ENCODE measurements at regions not wholly inside any gene's neighbourhood (a gene's known extent, or its start where the extent isn't known, plus 50 kb on each side); places are given as distances from the start of the nearest gene placed in this dataset.

DNA sequence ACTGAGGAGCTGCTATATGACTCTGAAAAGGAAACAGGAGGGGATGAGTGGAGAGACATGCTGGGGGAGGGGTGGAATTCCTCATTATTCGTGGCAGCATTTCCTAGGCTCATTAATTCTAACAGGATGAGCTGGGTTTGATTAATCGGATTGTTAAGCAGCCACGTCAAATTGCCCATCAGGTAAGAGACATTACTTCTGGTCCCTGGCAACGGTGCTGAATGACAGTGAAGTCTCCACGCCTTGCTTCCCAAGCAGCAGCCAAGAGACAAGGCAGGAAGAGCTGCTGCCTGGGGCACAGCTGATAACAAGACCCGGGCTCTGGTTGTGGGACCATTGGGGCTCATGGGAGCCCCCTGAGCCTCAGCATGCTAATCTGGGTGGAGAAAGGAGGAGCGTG lies 86.6 kb downstream of the MARCHF4 start:
- no peak overlapping the region for H3K4me3 ChIP-seq
- TF ChIP-seq, protein P1, sequence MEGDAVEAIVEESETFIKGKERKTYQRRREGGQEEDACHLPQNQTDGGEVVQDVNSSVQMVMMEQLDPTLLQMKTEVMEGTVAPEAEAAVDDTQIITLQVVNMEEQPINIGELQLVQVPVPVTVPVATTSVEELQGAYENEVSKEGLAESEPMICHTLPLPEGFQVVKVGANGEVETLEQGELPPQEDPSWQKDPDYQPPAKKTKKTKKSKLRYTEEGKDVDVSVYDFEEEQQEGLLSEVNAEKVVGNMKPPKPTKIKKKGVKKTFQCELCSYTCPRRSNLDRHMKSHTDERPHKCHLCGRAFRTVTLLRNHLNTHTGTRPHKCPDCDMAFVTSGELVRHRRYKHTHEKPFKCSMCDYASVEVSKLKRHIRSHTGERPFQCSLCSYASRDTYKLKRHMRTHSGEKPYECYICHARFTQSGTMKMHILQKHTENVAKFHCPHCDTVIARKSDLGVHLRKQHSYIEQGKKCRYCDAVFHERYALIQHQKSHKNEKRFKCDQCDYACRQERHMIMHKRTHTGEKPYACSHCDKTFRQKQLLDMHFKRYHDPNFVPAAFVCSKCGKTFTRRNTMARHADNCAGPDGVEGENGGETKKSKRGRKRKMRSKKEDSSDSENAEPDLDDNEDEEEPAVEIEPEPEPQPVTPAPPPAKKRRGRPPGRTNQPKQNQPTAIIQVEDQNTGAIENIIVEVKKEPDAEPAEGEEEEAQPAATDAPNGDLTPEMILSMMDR (IDR thresholded peaks at IDR 0.05): no peak
- no peak for TF ChIP-seq EP300 (IDR thresholded peaks at IDR 0.05)

DNA sequence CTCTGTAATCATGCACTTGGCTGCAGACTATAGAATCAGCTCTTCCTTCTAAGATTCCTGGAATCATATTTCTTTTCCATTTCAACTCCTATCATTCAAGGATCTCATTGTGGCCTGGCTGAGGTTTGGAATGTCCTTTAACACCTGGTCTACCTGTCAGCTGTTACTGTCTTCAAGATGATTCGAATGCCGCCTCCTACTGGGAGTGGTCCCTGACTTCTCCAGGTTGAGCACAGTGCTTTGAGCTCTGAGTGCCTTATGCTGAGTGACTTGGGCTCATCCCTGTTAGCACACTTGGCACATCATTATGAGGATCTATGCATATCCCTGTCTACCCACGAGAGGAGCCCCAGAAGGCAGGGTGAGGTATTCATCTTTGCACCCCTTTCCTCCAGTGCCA lies 87.6 kb downstream of the MARCHF4 start:
- H3K36me3 ChIP-seq: no peaks in the 10 kb centered on the region
- H3K4me1 ChIP-seq: peaks cover 0 to 4% (median 0%) of the 10 kb centered on the region in 4 donors
- DNase-seq (ENCODE audit: extremely low spot score): no peak
- no peak overlapping the region for H3K27ac ChIP-seq (replicated peaks in 1 of 4)
- TF ChIP-seq POLR2AphosphoS5 (IDR thresholded peaks at IDR 0.05) (no peak), POLR2A (IDR thresholded peaks at IDR 0.05; ENCODE audit: low read depth) (no peak), EP300 (IDR thresholded peaks at IDR 0.05) (no peak)
- TF ChIP-seq, protein P1 (IDR thresholded peaks at IDR 0.05): no peak
- intact Hi-C loops (cut with DNase I): no loop called here
- H3K9me3 ChIP-seq: no peaks in the 10 kb centered on the region
- no peak overlapping the region for H3K4me3 ChIP-seq
- H3K27me3 ChIP-seq: peaks cover 0 to 38% (median 0%) of the 10 kb centered on the region in 4 donors
- 89% methylated on average over 3 of the region's 3 CpGs for WGBS

More for the DNA sequence above, 86.6 kb downstream of the MARCHF4 start:
- Histone ChIP-seq H3K36me3 (no peaks in the 10 kb centered on the region), H3K27ac (replicated peaks in 1 of 4) (no peak overlapping the region), H3K9me3 (no peaks in the 10 kb centered on the region), H3K27me3 (peaks cover 0 to 40% (median 0%) of the 10 kb centered on the region in 4 donors), H3K4me1 (no peaks in the 10 kb centered on the region)
- intact Hi-C loops (cut with DNase I): no loop called here
- no peak for DNase-seq (ENCODE audit: extremely low spot score)
- 67% methylated on average over 6 of the region's 7 CpGs for WGBS

DNA sequence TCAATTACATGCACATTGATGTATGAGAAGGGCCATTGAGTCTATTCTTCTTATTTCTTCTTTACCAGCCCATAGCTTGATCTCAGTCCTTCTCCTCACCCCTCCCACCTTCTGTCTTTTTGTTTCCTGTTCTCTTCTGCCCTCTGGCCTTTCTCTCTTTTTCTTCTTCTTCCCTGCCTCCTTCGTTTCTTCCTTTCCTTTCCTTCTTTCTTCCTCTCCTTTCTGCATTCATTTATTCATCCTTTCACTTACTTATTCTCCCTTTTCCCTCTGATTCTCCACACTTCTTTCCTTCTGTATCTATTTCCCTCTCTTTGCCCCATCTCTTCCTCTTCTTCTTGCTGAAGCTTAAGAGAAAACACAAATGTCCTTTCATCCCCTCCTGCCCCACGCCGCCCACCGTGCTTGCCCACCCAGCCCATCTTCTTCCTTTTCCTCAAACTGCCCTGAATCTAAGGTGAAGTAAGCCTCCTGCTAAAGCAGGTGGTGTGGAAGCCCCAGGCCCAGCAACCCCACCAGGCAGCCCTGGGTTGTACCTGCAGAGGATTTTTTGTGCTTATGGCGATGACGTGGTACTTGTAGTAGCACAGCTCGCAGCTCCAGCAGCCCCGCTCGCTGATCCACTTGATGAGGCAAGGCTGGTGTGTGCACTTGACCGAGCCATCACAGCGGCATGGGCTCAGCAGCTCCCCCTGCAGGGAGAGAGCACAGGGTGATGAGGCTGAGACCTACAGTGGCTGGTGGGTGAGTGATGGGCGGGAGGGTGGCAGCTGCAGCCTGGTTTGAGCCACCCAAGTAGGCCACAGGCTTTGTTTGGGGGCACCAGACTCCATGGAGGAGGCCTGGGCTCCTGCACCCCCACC lies 89.0 kb downstream of the MARCHF4 start:
- no peak overlapping the region for H3K4me3 ChIP-seq
- intact Hi-C loops (cut with DNase I): no loop called here
- peaks cover 0 to 7% (median 2%) of the 10 kb centered on the region in 4 donors for H3K4me1 ChIP-seq
- no peak for TF ChIP-seq EP300 (IDR thresholded peaks at IDR 0.05)
- no peak for TF ChIP-seq POLR2AphosphoS5 (IDR thresholded peaks at IDR 0.05)
- TF ChIP-seq, protein P1 (IDR thresholded peaks at IDR 0.05): no peak
- TF ChIP-seq POLR2A (IDR thresholded peaks at IDR 0.05; ENCODE audit: low read depth): no peak
- 85% methylated on average over 12 of the region's 12 CpGs for WGBS
- H3K27ac ChIP-seq (replicated peaks in 1 of 4): no peak overlapping the region
- DNase-seq (ENCODE audit: extremely low spot score): no peak
- H3K9me3 ChIP-seq: no peaks in the 10 kb centered on the region
- H3K27me3 ChIP-seq: peaks cover 0 to 34% (median 0%) of the 10 kb centered on the region in 4 donors
- no peaks in the 10 kb centered on the region for H3K36me3 ChIP-seq

DNA sequence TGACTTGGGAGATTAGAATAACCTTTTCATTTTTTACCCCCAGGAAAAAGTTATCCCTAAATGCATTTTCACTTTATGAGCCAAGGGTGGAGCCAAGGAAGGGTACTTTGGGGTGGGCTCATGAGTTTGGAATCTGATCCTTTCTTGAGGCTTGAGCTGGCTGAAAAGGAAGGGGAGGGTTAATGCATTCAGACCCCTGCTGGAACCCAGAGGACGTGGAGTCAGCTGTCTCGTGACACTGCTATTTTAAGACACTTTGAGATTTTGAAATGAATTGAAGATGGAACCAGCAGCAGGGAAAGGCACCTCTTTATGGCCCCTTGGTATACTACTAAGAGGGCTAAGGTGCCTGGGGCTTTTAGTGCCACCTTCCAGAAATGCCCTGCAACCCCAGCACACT lies 90.4 kb downstream of the MARCHF4 start:
- Histone ChIP-seq H3K27me3 (peaks cover 0 to 22% (median 0%) of the 10 kb centered on the region in 4 donors), H3K4me1 (peaks cover 0 to 7% (median 2%) of the 10 kb centered on the region in 4 donors), H3K9me3 (no peaks in the 10 kb centered on the region), H3K27ac (replicated peaks in 1 of 4) (no peak overlapping the region), H3K36me3 (no peaks in the 10 kb centered on the region), H3K4me3 (no peak overlapping the region)
- TF ChIP-seq EP300 (IDR thresholded peaks at IDR 0.05) (no peak), POLR2AphosphoS5 (IDR thresholded peaks at IDR 0.05) (no peak), POLR2A (IDR thresholded peaks at IDR 0.05; ENCODE audit: low read depth) (no peak)
- TF ChIP-seq, protein P1 (IDR thresholded peaks at IDR 0.05): no peak
- intact Hi-C loops (cut with DNase I): no loop called here
- no peak for DNase-seq (ENCODE audit: extremely low spot score)
- WGBS: 63% methylated on average over 2 of the region's 2 CpGs
